ENCODE measurements at regions not wholly inside any gene's neighbourhood (a gene's known extent, or its start where the extent isn't known, plus 50 kb on each side); places are given as distances from the start of the nearest gene placed in this dataset.

DNA sequence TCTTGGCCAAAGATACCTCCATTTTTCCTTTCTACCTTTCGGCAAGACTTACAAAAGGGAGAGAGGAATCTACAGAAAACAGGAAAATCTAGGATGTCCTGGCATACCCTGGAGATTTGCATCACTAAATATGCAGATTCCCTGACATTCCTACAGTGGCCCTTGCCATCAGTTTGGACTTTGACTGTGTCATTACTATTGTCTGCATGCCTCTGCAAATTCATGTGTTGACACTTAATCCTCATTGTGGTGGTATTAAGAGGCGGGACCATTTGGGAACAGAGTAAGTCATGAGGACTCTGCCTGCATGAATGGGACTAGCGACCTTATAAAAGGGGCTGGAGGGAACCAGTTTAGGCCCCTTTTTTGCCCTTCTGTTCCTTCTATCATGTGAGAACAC, 50.5 kb upstream of the DTNBP1 start:
- no peak for TF ChIP-seq CTCF (IDR thresholded peaks at IDR 0.05)
- TF ChIP-seq, protein P1, sequence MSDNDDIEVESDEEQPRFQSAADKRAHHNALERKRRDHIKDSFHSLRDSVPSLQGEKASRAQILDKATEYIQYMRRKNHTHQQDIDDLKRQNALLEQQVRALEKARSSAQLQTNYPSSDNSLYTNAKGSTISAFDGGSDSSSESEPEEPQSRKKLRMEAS (IDR thresholded peaks at IDR 0.05; ENCODE audit: low read depth): no peak
- no peak for TF ChIP-seq TEAD4 (IDR thresholded peaks at IDR 0.05; ENCODE audit: borderline replicate concordance, insufficient read depth)
- TF ChIP-seq SIN3A (IDR thresholded peaks at IDR 0.05; ENCODE audit: borderline replicate concordance, low read depth, low read length): no peak
- no peak for TF ChIP-seq RAD21 (IDR thresholded peaks at IDR 0.05; ENCODE audit: low read length)
- no peak for TF ChIP-seq YY1 (IDR thresholded peaks at IDR 0.05; ENCODE audit: low read depth)
- no peak for TF ChIP-seq EZH2phosphoT487 (IDR thresholded peaks at IDR 0.05; ENCODE audit: borderline replicate concordance, low read depth)
- no peak for TF ChIP-seq FOXM1 (IDR thresholded peaks at IDR 0.05; ENCODE audit: low read depth)
- no peak for TF ChIP-seq MEF2A (IDR thresholded peaks at IDR 0.05; ENCODE audit: borderline replicate concordance, low read depth)
- no peak for TF ChIP-seq RFX5 (IDR thresholded peaks at IDR 0.05; ENCODE audit: low read length)
- no peak for TF ChIP-seq TAF1 (IDR thresholded peaks at IDR 0.05; ENCODE audit: borderline replicate concordance, low read depth, low read length)
